ENCODE measurements at regions not wholly inside any gene's neighbourhood (a gene's known extent, or its start where the extent isn't known, plus 50 kb on each side); places are given as distances from the start of the nearest gene placed in this dataset.

GRCh38 chr1:10870493-10871096 lies 74.1 kb upstream of the CASZ1 start:
- TF ChIP-seq, protein P1, sequence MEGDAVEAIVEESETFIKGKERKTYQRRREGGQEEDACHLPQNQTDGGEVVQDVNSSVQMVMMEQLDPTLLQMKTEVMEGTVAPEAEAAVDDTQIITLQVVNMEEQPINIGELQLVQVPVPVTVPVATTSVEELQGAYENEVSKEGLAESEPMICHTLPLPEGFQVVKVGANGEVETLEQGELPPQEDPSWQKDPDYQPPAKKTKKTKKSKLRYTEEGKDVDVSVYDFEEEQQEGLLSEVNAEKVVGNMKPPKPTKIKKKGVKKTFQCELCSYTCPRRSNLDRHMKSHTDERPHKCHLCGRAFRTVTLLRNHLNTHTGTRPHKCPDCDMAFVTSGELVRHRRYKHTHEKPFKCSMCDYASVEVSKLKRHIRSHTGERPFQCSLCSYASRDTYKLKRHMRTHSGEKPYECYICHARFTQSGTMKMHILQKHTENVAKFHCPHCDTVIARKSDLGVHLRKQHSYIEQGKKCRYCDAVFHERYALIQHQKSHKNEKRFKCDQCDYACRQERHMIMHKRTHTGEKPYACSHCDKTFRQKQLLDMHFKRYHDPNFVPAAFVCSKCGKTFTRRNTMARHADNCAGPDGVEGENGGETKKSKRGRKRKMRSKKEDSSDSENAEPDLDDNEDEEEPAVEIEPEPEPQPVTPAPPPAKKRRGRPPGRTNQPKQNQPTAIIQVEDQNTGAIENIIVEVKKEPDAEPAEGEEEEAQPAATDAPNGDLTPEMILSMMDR (IDR thresholded peaks at IDR 0.05; ENCODE audit: low read depth, low read length): no peak
- TF ChIP-seq POLR2A (IDR thresholded peaks at IDR 0.05; ENCODE audit: extremely low read depth, insufficient read length): no peak
- TF ChIP-seq, protein P2, sequence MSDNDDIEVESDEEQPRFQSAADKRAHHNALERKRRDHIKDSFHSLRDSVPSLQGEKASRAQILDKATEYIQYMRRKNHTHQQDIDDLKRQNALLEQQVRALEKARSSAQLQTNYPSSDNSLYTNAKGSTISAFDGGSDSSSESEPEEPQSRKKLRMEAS (IDR thresholded peaks at IDR 0.05; ENCODE audit: low read depth, low read length): no peak
- TF ChIP-seq MYC (IDR thresholded peaks at IDR 0.05; ENCODE audit: low read depth, low read length): no peak

Data from NB4 (cell line).